ENCODE measurements at regions not wholly inside any gene's neighbourhood (a gene's known extent, or its start where the extent isn't known, plus 50 kb on each side); places are given as distances from the start of the nearest gene placed in this dataset.
A peak's percentile ranks its signal among the peaks of the same experiment; 100 is the strongest.

DNA sequence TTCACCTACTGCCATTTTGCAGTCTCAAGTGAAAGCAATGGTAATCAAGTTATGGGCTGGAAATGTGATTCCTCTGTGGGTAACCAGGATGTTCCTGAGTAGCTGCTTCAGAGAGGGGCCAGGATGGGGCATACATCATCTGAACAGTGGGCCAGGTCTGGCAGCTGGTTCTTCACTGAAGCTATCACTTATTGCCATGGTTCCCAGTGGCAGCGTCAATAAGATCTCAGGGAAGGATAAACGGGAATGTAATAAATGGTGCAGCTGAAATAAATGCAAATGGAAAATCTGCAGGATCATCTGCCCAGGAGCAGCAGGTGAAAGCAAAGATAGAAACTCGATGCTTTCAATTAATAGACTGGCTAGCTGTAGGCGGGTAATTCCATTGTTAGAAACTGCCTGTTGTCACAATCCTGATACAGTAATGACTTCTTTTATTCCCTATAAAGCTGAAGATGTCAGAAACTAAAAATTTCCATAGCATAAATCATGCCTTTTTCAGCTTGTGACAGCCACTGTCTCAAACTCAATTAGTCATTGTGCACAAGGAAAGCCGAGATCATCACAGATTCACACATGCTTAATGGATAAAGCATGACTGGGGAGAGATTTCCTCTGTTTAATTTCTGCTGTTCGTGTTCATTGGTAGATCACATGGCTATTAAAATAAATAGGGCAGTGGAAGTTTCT, 56.2 kb upstream of the CCDC85A start:
- TF ChIP-seq, protein P1, sequence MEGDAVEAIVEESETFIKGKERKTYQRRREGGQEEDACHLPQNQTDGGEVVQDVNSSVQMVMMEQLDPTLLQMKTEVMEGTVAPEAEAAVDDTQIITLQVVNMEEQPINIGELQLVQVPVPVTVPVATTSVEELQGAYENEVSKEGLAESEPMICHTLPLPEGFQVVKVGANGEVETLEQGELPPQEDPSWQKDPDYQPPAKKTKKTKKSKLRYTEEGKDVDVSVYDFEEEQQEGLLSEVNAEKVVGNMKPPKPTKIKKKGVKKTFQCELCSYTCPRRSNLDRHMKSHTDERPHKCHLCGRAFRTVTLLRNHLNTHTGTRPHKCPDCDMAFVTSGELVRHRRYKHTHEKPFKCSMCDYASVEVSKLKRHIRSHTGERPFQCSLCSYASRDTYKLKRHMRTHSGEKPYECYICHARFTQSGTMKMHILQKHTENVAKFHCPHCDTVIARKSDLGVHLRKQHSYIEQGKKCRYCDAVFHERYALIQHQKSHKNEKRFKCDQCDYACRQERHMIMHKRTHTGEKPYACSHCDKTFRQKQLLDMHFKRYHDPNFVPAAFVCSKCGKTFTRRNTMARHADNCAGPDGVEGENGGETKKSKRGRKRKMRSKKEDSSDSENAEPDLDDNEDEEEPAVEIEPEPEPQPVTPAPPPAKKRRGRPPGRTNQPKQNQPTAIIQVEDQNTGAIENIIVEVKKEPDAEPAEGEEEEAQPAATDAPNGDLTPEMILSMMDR (IDR thresholded peaks at IDR 0.05; ENCODE audit: low read depth, low read length): no peak
- no peak for DNase-seq (ENCODE audit: extremely low read depth, low read depth)

DNA sequence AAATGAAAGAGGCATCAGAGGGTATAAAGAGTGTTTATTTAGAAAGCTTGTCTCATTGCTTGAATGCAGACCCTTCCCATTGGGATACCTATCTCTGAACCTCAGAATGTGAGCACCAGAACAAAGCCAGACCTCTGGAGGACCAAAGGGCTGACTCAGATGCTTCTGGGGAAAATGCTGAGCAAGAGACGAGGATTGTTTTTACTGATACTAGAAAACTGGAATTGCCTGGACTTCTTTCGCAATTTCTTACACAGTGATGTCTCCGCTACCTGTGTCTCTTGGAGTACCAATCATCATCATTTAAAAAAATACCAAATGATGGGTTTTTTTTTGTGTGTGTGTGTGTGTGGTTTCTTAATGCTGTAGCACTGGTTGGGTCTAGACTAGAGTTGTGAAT, 55.6 kb upstream of the CCDC85A start:
- DNase-seq (ENCODE audit: extremely low read depth, low read depth): no peak
- TF ChIP-seq, protein P1 (IDR thresholded peaks at IDR 0.05; ENCODE audit: low read depth, low read length): no peak

DNA sequence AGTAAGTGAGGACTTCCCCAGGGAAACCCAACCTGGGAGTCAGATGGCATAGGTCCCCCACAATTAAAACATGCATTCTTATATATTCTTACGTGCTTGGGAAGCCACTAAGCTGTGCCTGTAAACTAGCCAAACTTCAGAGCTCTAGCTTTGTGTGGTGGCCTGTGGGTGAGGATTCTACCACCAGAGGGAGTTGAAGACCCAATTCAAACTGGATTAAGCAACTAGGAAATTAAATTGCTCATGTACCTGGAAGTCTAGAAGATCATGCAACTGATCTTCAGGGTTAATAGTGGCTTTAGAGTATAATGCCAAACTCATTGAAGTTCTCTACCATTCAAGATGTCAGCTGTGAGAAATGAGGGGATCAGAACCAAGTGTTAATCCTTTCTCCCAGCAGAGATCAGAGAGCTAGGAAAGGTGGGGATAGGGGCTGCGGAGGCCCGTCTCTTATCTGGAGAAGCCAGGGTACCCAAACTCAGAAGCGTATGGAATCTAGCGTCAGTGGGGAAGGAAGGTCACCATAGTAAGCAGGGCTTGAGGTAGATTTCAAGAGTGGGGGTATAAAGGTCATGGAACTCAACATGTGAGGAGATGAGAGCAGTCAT, 53.2 kb upstream of the CCDC85A start:
- TF ChIP-seq, protein P1 (IDR thresholded peaks at IDR 0.05; ENCODE audit: low read depth, low read length): peak; percentile 79
- peak; percentile 18 for DNase-seq (ENCODE audit: extremely low read depth, low read depth)

DNA sequence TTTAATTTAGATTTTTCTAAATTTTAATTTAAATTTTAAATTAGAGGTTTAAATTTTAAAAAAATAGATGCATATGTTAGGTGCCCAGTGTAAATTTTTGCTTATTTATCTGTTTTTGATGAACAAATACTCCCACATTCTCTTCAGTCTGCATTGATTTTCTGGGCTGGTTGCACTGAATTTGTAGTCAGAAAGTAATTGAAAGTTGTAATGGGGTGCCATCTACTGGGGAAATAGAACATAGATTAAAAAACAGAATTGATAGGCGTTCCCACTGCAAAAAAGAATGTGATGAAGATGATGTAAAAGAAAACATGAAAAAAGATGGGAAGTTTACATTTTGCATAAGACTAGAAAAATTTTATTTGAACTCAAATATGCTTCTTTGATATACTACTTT, 51.7 kb upstream of the CCDC85A start:
- DNase-seq (ENCODE audit: extremely low read depth, low read depth): no peak
- TF ChIP-seq, protein P1 (IDR thresholded peaks at IDR 0.05; ENCODE audit: low read depth, low read length): peak; percentile 46

DNA sequence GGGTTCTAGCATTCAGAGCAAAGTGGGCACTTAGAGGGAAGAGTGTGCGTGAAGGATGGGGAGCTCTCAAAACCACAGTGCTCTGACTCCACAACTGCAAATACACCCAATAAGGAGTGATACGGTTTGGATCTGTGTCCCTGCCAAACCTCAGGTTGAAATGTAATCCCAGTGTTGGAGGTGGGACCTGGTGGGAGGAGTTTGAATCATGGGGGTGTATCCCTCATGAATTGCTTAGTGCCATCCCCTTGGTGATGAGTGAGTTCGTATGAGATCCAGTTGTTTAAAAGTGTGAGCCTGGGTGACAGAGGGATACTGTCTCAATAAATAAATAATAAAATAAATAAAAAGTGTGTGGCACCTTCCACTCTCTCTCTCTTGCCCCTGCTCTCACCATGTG, 50.3 kb upstream of the CCDC85A start:
- DNase-seq (ENCODE audit: extremely low read depth, low read depth): no peak
- TF ChIP-seq, protein P1 (IDR thresholded peaks at IDR 0.05; ENCODE audit: low read depth, low read length): no peak

DNA sequence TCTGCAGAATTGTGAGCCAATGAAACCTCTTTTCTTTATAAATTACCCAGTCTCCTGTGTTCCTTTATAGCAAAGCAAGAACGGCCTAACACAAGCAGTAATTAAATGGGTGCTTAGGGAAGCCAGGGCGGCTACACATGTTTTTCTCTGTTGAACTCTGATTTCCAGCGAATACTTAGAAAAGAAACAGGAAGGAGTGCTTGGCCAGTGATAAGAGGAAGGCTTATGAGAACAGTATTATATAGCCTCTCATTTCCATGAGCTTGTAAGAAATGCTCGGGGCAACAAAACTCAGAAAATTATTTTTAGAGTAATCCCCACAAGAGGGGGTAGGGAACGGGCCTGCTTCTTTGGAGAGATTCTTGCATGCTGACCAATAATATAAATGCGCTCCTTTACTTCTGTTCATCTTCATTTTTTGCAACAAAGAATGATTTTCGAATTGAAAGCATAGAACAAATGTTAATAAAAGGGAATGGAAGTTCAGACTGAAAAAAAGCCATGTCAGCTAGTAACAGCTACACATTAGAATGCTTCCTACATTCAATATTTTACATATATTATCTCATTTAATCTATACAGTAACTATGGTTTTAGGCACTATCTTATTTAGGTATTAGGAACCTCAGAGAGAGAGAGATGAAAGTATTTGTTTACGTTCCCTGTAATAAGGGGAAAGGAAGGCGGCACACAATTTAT, 49.7 kb upstream of the CCDC85A start:
- TF ChIP-seq, protein P1 (IDR thresholded peaks at IDR 0.05; ENCODE audit: low read depth, low read length): no peak
- no peak for DNase-seq (ENCODE audit: extremely low read depth, low read depth)
